Esophagus squamous epithelium (tissue), 4 donors: ENCODE measurements at regions not wholly inside any gene's neighbourhood (a gene's known extent, or its start where the extent isn't known, plus 50 kb on each side); places are given as distances from the start of the nearest gene placed in this dataset.

Experiments used
- POLR2A ChIP-seq, 4 donors: fragments of 450-650 bp; IDR thresholded peaks; one replicate each; pipeline ENCODE4 v1.6.1; 2017; ENCODE audit warnings: antibody characterized with exemption in 4 of 4, mild to moderate bottlenecking in 4 of 4, moderate library complexity in 3 of 4
- TF ChIP-seq, protein P1 (sequence below), 6 experiments: fragments of 450-650 bp in 4 of 6; fragments of 200-600 bp in 2 of 6; sonication (generic) in 2 of 6; IDR thresholded peaks; one replicate each; pipeline ENCODE4 v1.5.1; 2016 to 2019; ENCODE audit warnings: antibody characterized with exemption in 6 of 6, mild to moderate bottlenecking in 4 of 6, moderate library complexity in 4 of 6

DNA sequence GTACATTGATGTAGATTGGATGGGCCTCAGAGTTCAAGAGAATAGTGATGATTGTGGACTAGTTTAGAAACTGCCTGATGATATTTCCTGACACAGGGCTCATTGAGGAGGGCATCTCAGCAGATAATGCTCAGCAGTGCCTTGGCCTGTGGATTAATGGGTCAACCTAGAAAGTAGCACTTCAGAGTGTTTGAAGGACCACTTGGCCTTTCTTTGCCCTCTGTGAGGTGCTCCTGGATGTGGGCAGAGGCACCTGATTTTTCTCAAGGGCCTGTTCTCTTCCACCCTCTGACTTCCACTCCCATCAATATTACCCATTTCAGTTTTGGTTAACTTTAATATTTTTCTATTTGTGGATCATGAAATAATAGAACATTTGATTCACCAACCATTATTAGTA lies 270.6 kb upstream of the BMP2 start:
- TF ChIP-seq, protein P1, sequence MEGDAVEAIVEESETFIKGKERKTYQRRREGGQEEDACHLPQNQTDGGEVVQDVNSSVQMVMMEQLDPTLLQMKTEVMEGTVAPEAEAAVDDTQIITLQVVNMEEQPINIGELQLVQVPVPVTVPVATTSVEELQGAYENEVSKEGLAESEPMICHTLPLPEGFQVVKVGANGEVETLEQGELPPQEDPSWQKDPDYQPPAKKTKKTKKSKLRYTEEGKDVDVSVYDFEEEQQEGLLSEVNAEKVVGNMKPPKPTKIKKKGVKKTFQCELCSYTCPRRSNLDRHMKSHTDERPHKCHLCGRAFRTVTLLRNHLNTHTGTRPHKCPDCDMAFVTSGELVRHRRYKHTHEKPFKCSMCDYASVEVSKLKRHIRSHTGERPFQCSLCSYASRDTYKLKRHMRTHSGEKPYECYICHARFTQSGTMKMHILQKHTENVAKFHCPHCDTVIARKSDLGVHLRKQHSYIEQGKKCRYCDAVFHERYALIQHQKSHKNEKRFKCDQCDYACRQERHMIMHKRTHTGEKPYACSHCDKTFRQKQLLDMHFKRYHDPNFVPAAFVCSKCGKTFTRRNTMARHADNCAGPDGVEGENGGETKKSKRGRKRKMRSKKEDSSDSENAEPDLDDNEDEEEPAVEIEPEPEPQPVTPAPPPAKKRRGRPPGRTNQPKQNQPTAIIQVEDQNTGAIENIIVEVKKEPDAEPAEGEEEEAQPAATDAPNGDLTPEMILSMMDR (IDR thresholded peaks at IDR 0.05): no peak
- no peak for TF ChIP-seq POLR2A (IDR thresholded peaks at IDR 0.05)
